B cell (primary cell): ENCODE measurements at regions not wholly inside any gene's neighbourhood (a gene's known extent, or its start where the extent isn't known, plus 50 kb on each side); places are given as distances from the start of the nearest gene placed in this dataset.

Experiments used
- EZH2 ChIP-seq: IDR thresholded peaks from 2 replicates; pipeline ENCODE4 v1.6.1; 2012; ENCODE audit warnings: borderline replicate concordance, low read depth, mild to moderate bottlenecking, moderate library complexity, low read length; ENCODE audit not compliant: insufficient read depth, poor library complexity, severe bottlenecking
- TF ChIP-seq, protein P1 (sequence below): fragments of 200-600 bp; IDR thresholded peaks from one replicate; pipeline ENCODE4 v1.8.0; 2022; ENCODE audit warnings: antibody characterized with exemption, mild to moderate bottlenecking

DNA sequence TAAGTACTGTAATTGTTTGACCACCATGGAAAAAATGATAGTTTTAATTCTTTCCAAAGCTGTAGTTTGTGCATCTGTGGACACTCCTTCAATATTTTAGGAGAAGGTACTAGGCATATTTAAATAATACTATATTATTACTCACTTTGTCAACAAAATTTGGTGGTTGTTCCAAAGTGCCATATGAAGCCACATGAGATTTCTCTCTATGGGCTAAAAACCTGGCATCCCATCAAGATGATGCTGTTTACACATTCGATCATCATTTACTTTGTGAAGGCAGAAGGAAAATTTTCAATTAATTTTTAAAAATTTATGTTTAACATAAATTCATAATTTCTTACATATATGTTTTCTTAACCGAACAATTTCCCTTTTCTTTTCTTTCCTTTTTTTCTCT lies 502.6 kb upstream of the JAG1 start:
- TF ChIP-seq, protein P1, sequence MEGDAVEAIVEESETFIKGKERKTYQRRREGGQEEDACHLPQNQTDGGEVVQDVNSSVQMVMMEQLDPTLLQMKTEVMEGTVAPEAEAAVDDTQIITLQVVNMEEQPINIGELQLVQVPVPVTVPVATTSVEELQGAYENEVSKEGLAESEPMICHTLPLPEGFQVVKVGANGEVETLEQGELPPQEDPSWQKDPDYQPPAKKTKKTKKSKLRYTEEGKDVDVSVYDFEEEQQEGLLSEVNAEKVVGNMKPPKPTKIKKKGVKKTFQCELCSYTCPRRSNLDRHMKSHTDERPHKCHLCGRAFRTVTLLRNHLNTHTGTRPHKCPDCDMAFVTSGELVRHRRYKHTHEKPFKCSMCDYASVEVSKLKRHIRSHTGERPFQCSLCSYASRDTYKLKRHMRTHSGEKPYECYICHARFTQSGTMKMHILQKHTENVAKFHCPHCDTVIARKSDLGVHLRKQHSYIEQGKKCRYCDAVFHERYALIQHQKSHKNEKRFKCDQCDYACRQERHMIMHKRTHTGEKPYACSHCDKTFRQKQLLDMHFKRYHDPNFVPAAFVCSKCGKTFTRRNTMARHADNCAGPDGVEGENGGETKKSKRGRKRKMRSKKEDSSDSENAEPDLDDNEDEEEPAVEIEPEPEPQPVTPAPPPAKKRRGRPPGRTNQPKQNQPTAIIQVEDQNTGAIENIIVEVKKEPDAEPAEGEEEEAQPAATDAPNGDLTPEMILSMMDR: no peak
- TF ChIP-seq EZH2: no peak
